Panc1 (cell line): ENCODE measurements at regions not wholly inside any gene's neighbourhood (a gene's known extent, or its start where the extent isn't known, plus 50 kb on each side); places are given as distances from the start of the nearest gene placed in this dataset.
A peak's percentile ranks its signal among the peaks of the same experiment; 100 is the strongest.

Experiments
- ATAC-seq: fragments of 200-7000 bp; cut with Tn5 transposase; 2 replicates; pipeline ENCODE4 v1.9.1; 2020; ENCODE audit warnings: mild to moderate bottlenecking, moderate library complexity
- BruUV-seq: library from RNA; stranded (reverse); fragments of 400-500 nt; replicated peaks from 2 replicates; lab custom pipeline; 2021; lab: Mats Ljungman, UMichigan
- CTCF ChIA-PET: fragments of 300-600 bp; sonication (Branson Sonifier 250); formaldehyde crosslinking; loops from one replicate; lab custom pipeline; 2022; ENCODE audit warnings: antibody characterized with exemption; lab: Charles Lee
- POLR2A ChIA-PET: fragments of 300-600 bp; sonication (Branson Sonifier 250); formaldehyde crosslinking; loops from one replicate; lab custom pipeline; 2022; ENCODE audit warnings: antibody characterized with exemption; lab: Charles Lee
- DNase-seq: peaks from one replicate; pipeline ENCODE4 v3.0.0-alpha.2; 2010; ENCODE audit warnings: low read depth, low spot score
- H3K27ac ChIP-seq: 2 replicates; pipeline ENCODE4 v1.5.1; 2011; ENCODE audit warnings: mild to moderate bottlenecking, low read length, inconsistent platforms
- H3K27me3 ChIP-seq: fragments of 200-500 bp; sonication (Bioruptor generic); 2 replicates; pipeline ENCODE4 v1.6.0; 2014; ENCODE audit warnings: low read length, inconsistent platforms; ENCODE audit not compliant: control insufficient read depth, insufficient read depth
- H3K36me3 ChIP-seq: fragments of 200-500 bp; sonication (Bioruptor generic); 2 replicates; pipeline ENCODE4 v1.5.1; 2014; ENCODE audit warnings: inconsistent platforms, mild to moderate bottlenecking, low read length, moderate library complexity; ENCODE audit not compliant: control insufficient read depth, insufficient read depth
- H3K4me1 ChIP-seq: 2 replicates; pipeline ENCODE4 v1.5.1; 2011; ENCODE audit warnings: inconsistent platforms, mild to moderate bottlenecking, low read length, moderate library complexity; ENCODE audit not compliant: control insufficient read depth, insufficient read depth
- H3K4me3 ChIP-seq, 2 experiments: 2 replicates each; pipeline ENCODE4 v1.5.1; 2011 to 2012; ENCODE audit warnings: low read depth in 2 of 2, low read length in 2 of 2, mild to moderate bottlenecking in 2 of 2, inconsistent platforms in 1 of 2, moderate library complexity in 1 of 2
- H3K9me3 ChIP-seq: fragments of 200-500 bp; sonication (Bioruptor generic); 2 replicates; pipeline ENCODE4 v1.5.1; 2014; ENCODE audit warnings: low read depth, mild to moderate bottlenecking, inconsistent platforms, low read length, moderate library complexity; ENCODE audit not compliant: control insufficient read depth, insufficient read depth
- POLR2AphosphoS5 ChIP-seq: IDR thresholded peaks from 2 replicates; pipeline ENCODE4 v1.6.1; 2012; ENCODE audit warnings: mild to moderate bottlenecking, low read depth, low read length, moderate library complexity
- SIN3A ChIP-seq: IDR thresholded peaks from 2 replicates; pipeline ENCODE4 v1.6.1; 2012; ENCODE audit warnings: low read depth, mild to moderate bottlenecking, low read length, moderate library complexity, borderline replicate concordance; ENCODE audit not compliant: insufficient read depth
- TCF7L2 ChIP-seq: IDR thresholded peaks from 2 replicates; pipeline ENCODE4 v1.6.1; 2011; ENCODE audit warnings: mild to moderate bottlenecking, low read depth, low read length, inconsistent platforms
- in situ Hi-C: cut with HindIII; loops from 2 replicates; pipeline ENCODE4 v1.10.0; 2016; ENCODE audit warnings: low sequenced_read_pairs, low pct_unique_long_range_greater_than_20kb
- intact Hi-C: fragments of 100-400 bp; cut with micrococcal nuclease; formaldehyde crosslinking; loops from one replicate; pipeline ENCODE4 v1.10.0; 2022; ENCODE audit not compliant: unreplicated experiment
- TF ChIP-seq, protein P1 (sequence below), 2 experiments: IDR thresholded peaks; 2 replicates each; pipeline ENCODE4 v1.6.1; 2011 to 2012; ENCODE audit warnings: low read depth in 2 of 2, control low read depth in 1 of 2, low read length in 1 of 2, mild to moderate bottlenecking in 1 of 2, moderate library complexity in 1 of 2; ENCODE audit not compliant: insufficient read depth in 1 of 2
- TF ChIP-seq, protein P2 (sequence below): fragments of 450-650 bp; IDR thresholded peaks from 2 replicates; pipeline ENCODE4 v1.5.1; 2017; ENCODE audit warnings: mild to moderate bottlenecking

DNA sequence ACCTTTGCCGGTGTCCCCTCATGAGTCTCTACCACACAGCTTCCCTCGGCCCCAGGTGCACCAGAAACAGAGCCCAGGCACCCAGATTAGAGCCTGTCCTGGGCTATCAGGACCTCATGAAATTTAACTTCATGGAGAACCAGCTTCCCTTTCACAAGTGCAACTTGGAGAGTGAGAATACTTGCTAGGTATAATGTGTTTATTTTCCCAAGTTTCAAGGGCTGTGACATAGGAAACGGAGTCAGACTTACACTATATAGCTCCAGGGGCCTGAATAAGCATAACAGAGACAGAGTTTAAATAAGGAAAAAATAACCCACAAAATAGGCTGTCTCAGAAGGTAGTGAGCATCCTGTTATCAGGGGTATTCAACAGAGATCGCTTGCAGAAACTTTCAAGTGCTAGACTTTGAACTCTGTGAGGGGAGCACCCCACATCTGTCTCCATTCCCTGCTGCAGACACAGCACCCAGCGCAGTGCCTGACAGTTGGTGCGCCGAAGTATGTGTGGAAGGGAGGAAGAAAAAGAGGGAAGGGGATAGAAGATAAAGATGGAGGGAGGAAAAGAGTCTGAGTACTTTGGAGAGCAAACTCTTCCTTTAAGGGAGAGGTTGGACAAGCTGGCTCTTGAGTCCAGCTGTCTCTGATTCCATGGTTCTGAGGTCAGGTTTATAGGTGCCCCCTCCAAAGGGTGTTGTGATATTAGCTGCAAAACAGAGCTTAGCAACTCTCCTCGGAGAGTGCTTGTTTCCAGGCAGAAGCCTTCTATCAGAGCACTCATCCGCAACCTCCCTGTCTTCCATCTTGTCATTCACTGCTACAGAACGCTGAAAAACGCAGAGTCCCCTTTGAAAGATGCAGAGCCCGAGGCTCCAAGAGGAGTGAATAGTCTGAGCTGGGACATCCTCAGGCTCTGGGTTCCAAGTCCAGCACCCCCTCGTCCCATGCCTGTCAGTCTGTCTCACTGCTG, 84.8 kb downstream of the CPN2 start:
- no peak overlapping the region for H3K27ac ChIP-seq
- H3K36me3 ChIP-seq: no peaks in the 10 kb centered on the region
- TF ChIP-seq, protein P1, sequence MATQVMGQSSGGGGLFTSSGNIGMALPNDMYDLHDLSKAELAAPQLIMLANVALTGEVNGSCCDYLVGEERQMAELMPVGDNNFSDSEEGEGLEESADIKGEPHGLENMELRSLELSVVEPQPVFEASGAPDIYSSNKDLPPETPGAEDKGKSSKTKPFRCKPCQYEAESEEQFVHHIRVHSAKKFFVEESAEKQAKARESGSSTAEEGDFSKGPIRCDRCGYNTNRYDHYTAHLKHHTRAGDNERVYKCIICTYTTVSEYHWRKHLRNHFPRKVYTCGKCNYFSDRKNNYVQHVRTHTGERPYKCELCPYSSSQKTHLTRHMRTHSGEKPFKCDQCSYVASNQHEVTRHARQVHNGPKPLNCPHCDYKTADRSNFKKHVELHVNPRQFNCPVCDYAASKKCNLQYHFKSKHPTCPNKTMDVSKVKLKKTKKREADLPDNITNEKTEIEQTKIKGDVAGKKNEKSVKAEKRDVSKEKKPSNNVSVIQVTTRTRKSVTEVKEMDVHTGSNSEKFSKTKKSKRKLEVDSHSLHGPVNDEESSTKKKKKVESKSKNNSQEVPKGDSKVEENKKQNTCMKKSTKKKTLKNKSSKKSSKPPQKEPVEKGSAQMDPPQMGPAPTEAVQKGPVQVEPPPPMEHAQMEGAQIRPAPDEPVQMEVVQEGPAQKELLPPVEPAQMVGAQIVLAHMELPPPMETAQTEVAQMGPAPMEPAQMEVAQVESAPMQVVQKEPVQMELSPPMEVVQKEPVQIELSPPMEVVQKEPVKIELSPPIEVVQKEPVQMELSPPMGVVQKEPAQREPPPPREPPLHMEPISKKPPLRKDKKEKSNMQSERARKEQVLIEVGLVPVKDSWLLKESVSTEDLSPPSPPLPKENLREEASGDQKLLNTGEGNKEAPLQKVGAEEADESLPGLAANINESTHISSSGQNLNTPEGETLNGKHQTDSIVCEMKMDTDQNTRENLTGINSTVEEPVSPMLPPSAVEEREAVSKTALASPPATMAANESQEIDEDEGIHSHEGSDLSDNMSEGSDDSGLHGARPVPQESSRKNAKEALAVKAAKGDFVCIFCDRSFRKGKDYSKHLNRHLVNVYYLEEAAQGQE (IDR thresholded peaks at IDR 0.05; ENCODE audit: insufficient read depth in 1 of 2, low read depth in 2 of 2, low read length in 1 of 2): no peak
- TF ChIP-seq, protein P2, sequence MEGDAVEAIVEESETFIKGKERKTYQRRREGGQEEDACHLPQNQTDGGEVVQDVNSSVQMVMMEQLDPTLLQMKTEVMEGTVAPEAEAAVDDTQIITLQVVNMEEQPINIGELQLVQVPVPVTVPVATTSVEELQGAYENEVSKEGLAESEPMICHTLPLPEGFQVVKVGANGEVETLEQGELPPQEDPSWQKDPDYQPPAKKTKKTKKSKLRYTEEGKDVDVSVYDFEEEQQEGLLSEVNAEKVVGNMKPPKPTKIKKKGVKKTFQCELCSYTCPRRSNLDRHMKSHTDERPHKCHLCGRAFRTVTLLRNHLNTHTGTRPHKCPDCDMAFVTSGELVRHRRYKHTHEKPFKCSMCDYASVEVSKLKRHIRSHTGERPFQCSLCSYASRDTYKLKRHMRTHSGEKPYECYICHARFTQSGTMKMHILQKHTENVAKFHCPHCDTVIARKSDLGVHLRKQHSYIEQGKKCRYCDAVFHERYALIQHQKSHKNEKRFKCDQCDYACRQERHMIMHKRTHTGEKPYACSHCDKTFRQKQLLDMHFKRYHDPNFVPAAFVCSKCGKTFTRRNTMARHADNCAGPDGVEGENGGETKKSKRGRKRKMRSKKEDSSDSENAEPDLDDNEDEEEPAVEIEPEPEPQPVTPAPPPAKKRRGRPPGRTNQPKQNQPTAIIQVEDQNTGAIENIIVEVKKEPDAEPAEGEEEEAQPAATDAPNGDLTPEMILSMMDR: no peak
- TF ChIP-seq TCF7L2: no peak
- no peak for TF ChIP-seq POLR2AphosphoS5
- no peak for TF ChIP-seq SIN3A
- ChIA-PET POLR2A (interaction anchor here (0.5 kb wide), 1 partner anchor 10 kb away, joined by 3 read pairs; no protein-coding TSS in a partner anchor), CTCF (interaction anchor here (1.0 kb wide), 1 partner anchor 50 kb away, joined by 3 read pairs; no protein-coding TSS in a partner anchor)
- no TSS peak for BruUV-seq
- H3K27me3 ChIP-seq: no peaks in the 10 kb centered on the region
- H3K9me3 ChIP-seq: no peaks in the 10 kb centered on the region
- ATAC-seq (peak; percentile 8; the same call in 1 of the 2 replicates), DNase-seq (no peak)
- in situ Hi-C loops (no loop called here), intact Hi-C loops (no loop called here)
- no peak overlapping the region for H3K4me3 ChIP-seq
- H3K4me1 ChIP-seq: peaks cover 18% of the 10 kb centered on the region

DNA sequence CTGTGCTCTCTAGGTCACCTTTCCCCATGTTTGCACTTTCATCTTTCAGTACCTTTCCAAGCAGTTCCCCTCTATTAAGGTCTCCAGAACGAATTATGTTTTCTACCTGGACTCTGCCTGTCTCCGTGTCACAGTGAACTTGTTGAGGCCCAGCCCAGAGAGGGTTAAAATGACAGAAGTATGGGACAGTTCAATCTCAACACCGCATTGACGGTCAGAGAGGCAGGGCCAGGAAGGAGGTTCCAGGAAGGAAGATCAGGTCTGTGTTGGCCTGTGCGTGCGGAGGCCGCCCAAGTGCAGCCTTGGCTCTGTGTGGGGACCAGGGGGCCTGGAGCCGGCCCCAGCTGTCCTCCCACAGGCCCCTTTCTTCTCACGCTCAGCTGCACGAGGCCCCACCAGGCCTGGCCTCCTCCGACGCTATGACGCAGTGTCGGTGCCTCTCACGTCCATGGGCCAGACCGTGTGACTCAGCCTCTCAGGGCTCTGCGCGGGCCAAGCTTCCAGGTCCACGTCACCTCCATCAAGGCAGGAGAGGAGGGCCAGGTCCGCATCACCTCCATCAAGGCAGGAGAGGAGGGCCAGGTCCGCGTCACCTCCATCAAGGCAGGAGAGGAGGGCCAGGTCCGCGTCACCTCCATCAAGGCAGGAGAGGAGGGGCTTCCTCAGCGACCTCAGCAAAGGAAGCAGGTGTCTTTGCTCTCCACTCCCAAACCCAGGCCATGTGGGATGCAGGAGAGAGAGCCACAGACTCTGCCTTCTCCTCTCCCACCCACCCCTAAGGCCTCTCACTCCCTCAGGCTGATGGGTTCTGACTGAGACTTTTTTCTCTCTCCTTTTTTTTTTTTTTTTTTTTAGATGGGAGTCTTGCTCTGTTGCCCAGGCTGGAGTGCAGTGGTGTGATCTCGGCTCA, 83.1 kb downstream of the CPN2 start:
- H3K36me3 ChIP-seq: no peaks in the 10 kb centered on the region
- H3K4me1 ChIP-seq: peaks cover 23% of the 10 kb centered on the region
- DNase-seq (no peak), ATAC-seq (no peak)
- no peak overlapping the region for H3K27ac ChIP-seq
- CTCF ChIA-PET: no interaction called here
- POLR2A ChIA-PET: interaction anchor here (0.5 to 0.7 kb wide), 3 partner anchors 45 to 103 kb away, joined by 3 to 10 read pairs (median 4); no protein-coding TSS in a partner anchor
- no peak overlapping the region for H3K4me3 ChIP-seq
- intact Hi-C loops: no loop called here
- no TSS peak for BruUV-seq
- TF ChIP-seq, protein P1 (IDR thresholded peaks at IDR 0.05; ENCODE audit: insufficient read depth in 1 of 2, low read depth in 2 of 2, low read length in 1 of 2): no peak
- TF ChIP-seq TCF7L2: no peak
- TF ChIP-seq, protein P2: no peak
- no peak for TF ChIP-seq POLR2AphosphoS5
- no peak for TF ChIP-seq SIN3A
- no peaks in the 10 kb centered on the region for H3K9me3 ChIP-seq
- in situ Hi-C loops: no loop called here
- no peaks in the 10 kb centered on the region for H3K27me3 ChIP-seq
